Endothelial cell of umbilical vein (primary cell): ENCODE measurements at regions not wholly inside any gene's neighbourhood (a gene's known extent, or its start where the extent isn't known, plus 50 kb on each side); places are given as distances from the start of the nearest gene placed in this dataset.

Experiments used
- BruUV-seq: library from RNA; stranded (reverse); fragments of 400-500 nt; replicated peaks from 2 replicates; lab custom pipeline; 2021; lab: Mats Ljungman, UMichigan
- CTCF ChIA-PET: fragments of 300-600, 350-600 bp; sonication (Branson Sonifier 250); formaldehyde crosslinking; loops from one replicate; lab custom pipeline; 2021; ENCODE audit warnings: antibody characterized with exemption, inconsistent platforms; lab: Charles Lee
- POLR2A ChIA-PET: fragments of 300-600, 350-600 bp; sonication (Branson Sonifier 250); formaldehyde crosslinking; loops from one replicate; lab custom pipeline; 2021; ENCODE audit warnings: antibody characterized with exemption, inconsistent platforms; lab: Charles Lee
- DNase-seq: peaks from one replicate; pipeline ENCODE4 v3.0.0-alpha.2; 2011; ENCODE audit warnings: low read depth, low spot score
- FAIRE-seq: peaks from 2 replicates; lab custom pipeline; 2011; peaks lifted over from hg19 to GRCh38; lab: Jason Lieb, UNC
- H2AFZ ChIP-seq: 2 replicates; pipeline ENCODE4 v1.6.0; 2012; ENCODE audit warnings: low read depth, low read length, control low read depth, inconsistent platforms
- H3K27ac ChIP-seq: 2 replicates; pipeline ENCODE4 v1.5.1; 2011; ENCODE audit warnings: low read depth, mild to moderate bottlenecking, control low read depth, low read length, moderate library complexity; ENCODE audit not compliant: insufficient read depth
- H3K27me3 ChIP-seq, 2 experiments: 2 replicates each; pipeline versions ENCODE4 v1.6.0 to v1.6.1; 2011; ENCODE audit warnings: low read length in 2 of 2, mixed read lengths in 1 of 2; ENCODE audit not compliant: control insufficient read depth in 2 of 2, insufficient read depth in 2 of 2
- H3K36me3 ChIP-seq, 2 experiments: 2 replicates in 1 of 2; 3 replicates in 1 of 2; pipeline ENCODE4 v1.5.1; 2011; ENCODE audit warnings: low read length in 2 of 2, mild to moderate bottlenecking in 1 of 2, moderate library complexity in 1 of 2; ENCODE audit not compliant: control insufficient read depth in 2 of 2, insufficient read depth in 2 of 2; ENCODE audit errors: extremely low read depth in 1 of 2
- H3K4me1 ChIP-seq: 3 replicates; pipeline ENCODE4 v1.5.1; 2011; ENCODE audit warnings: mild to moderate bottlenecking, low read length; ENCODE audit not compliant: control insufficient read depth, insufficient read depth; ENCODE audit errors: extremely low read depth
- H3K4me2 ChIP-seq: 2 replicates; pipeline ENCODE4 v1.6.1; 2011; ENCODE audit warnings: low read length, control low read depth, mixed read lengths; ENCODE audit not compliant: insufficient read depth
- H3K4me3 ChIP-seq, 3 experiments: fragments of 200-600 bp in 1 of 3; sonication (generic), shearing (Covaris generic) in 1 of 3; replicated peaks in 1 of 3; 2 replicates each; pipeline ENCODE4 v1.5.1; 2011 to 2016; ENCODE audit warnings: control low read depth in 3 of 3, low read length in 3 of 3, mild to moderate bottlenecking in 2 of 3, inconsistent platforms in 1 of 3, low read depth in 1 of 3, moderate library complexity in 1 of 3; ENCODE audit not compliant: insufficient read depth in 1 of 3
- H3K79me2 ChIP-seq: 2 replicates; pipeline ENCODE4 v1.6.0; 2012; ENCODE audit warnings: low read length, inconsistent platforms; ENCODE audit not compliant: control insufficient read depth, insufficient read depth
- H3K9ac ChIP-seq: replicated peaks from 2 replicates; pipeline ENCODE3; 2011; ENCODE audit warnings: low read length, control low read depth; ENCODE audit not compliant: insufficient read depth; ENCODE audit errors: extremely low read depth
- H3K9me1 ChIP-seq: replicated peaks from 3 replicates; pipeline ENCODE4 v1.6.0; 2011; ENCODE audit warnings: mild to moderate bottlenecking, low read length; ENCODE audit not compliant: control insufficient read depth, insufficient read depth; ENCODE audit errors: extremely low read depth
- H3K9me3 ChIP-seq: replicated peaks from 2 replicates; pipeline ENCODE4 v1.5.1; 2012; ENCODE audit warnings: low read length, inconsistent platforms; ENCODE audit not compliant: control insufficient read depth, insufficient read depth
- H4K20me1 ChIP-seq: replicated peaks from 2 replicates; pipeline ENCODE3; 2011; ENCODE audit warnings: mild to moderate bottlenecking, low read length; ENCODE audit not compliant: control insufficient read depth, insufficient read depth; ENCODE audit errors: extremely low read depth
- EZH2 ChIP-seq: IDR thresholded peaks from 2 replicates; pipeline ENCODE4 v1.6.1; 2012; ENCODE audit warnings: borderline replicate concordance, low read depth, mild to moderate bottlenecking, moderate library complexity, low read length, inconsistent platforms; ENCODE audit not compliant: severe bottlenecking
- FOS ChIP-seq: IDR thresholded peaks from 2 replicates; pipeline ENCODE4 v1.6.1; 2011; ENCODE audit warnings: mild to moderate bottlenecking, low read length, moderate library complexity, borderline replicate concordance; ENCODE audit not compliant: insufficient read depth
- GATA2 ChIP-seq: IDR thresholded peaks from 2 replicates; pipeline ENCODE4 v1.7.0; 2011; ENCODE audit warnings: low read depth, mild to moderate bottlenecking, moderate library complexity, mixed read lengths, low read length; ENCODE audit not compliant: insufficient read length, insufficient read depth
- JUN ChIP-seq: IDR thresholded peaks from 2 replicates; pipeline ENCODE4 v1.6.1; 2011; ENCODE audit warnings: borderline replicate concordance, low read depth; ENCODE audit not compliant: insufficient read length, insufficient read depth
- MYC ChIP-seq: IDR thresholded peaks from one replicate; pipeline ENCODE4 v1.6.1; 2011; ENCODE audit warnings: mild to moderate bottlenecking, low read depth, low read length
- POLR2A ChIP-seq: IDR thresholded peaks from 2 replicates; pipeline ENCODE4 v1.6.1; 2012; ENCODE audit warnings: low read depth, mild to moderate bottlenecking, control low read depth, low read length
- POLR2AphosphoS5 ChIP-seq: IDR thresholded peaks from 2 replicates; pipeline ENCODE4 v1.6.1; 2012; ENCODE audit warnings: low read depth, mild to moderate bottlenecking, control low read depth, low read length, moderate library complexity; ENCODE audit not compliant: insufficient read depth
- dilution Hi-C: fragments of 300-500 bp; cut with MboI; formaldehyde crosslinking; loops from one replicate; pipeline ENCODE4 v1.15.0; 2019; ENCODE audit warnings: low sequenced_read_pairs; ENCODE audit not compliant: extremely low pct_ligation_motif_present
- intact Hi-C: fragments of 100-400 bp; cut with micrococcal nuclease; formaldehyde crosslinking; loops from one replicate; pipeline ENCODE4 v1.10.0; 2022
- TF ChIP-seq, protein P1 (sequence below), 2 donors: IDR thresholded peaks; 1 replicate in 1 of 2; 2 replicates in 1 of 2; pipeline ENCODE4 v1.5.1; 2011; ENCODE audit warnings: low read length in 2 of 2, mild to moderate bottlenecking in 2 of 2, moderate library complexity in 2 of 2, control low read depth in 1 of 2, inconsistent platforms in 1 of 2, low read depth in 1 of 2; ENCODE audit not compliant: insufficient read depth in 1 of 2; ENCODE audit errors: extremely low read depth in 1 of 2
- TF ChIP-seq, protein P2 (sequence below): IDR thresholded peaks from 2 replicates; pipeline ENCODE4 v1.6.1; 2011; ENCODE audit not compliant: insufficient read depth, insufficient read length

DNA sequence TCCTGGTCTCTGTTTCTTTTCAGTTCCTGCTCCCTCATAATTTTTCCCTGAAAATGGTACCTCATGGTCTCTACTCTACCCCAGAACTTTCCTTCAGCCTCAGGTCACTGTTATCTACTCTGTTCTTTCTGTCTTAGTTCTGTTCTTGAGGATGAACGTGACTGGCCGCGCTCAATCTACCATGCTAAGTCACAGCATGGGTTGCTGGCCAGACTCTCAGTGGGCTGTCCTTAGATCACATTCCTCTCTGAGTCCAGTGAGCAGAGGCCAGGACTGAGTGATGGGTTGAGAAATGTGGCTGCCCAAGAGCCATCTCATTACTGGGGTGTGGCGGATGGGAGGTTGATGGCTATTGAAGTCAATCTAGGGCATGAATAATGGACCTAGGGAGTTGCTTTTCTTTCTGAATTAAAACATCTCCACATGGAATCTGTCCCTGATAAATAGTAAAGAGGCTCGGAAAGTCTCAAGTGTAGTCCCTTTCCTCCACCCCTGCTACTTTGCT is 164.0 kb upstream of the DTNBP1 start:
- no peak overlapping the region for H3K9ac ChIP-seq
- H3K9me1 ChIP-seq, result no peaks in the 10 kb centered on the region
- DNase-seq, result no peak
- no peak for TF ChIP-seq POLR2A
- TF ChIP-seq, protein P1, sequence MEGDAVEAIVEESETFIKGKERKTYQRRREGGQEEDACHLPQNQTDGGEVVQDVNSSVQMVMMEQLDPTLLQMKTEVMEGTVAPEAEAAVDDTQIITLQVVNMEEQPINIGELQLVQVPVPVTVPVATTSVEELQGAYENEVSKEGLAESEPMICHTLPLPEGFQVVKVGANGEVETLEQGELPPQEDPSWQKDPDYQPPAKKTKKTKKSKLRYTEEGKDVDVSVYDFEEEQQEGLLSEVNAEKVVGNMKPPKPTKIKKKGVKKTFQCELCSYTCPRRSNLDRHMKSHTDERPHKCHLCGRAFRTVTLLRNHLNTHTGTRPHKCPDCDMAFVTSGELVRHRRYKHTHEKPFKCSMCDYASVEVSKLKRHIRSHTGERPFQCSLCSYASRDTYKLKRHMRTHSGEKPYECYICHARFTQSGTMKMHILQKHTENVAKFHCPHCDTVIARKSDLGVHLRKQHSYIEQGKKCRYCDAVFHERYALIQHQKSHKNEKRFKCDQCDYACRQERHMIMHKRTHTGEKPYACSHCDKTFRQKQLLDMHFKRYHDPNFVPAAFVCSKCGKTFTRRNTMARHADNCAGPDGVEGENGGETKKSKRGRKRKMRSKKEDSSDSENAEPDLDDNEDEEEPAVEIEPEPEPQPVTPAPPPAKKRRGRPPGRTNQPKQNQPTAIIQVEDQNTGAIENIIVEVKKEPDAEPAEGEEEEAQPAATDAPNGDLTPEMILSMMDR (IDR thresholded peaks at IDR 0.05; ENCODE audit: extremely low read depth in 1 of 2, insufficient read depth in 1 of 2, low read depth in 1 of 2, low read length in 2 of 2), result no peak
- no peak for TF ChIP-seq EZH2
- no peak for TF ChIP-seq POLR2AphosphoS5
- TF ChIP-seq MYC, result no peak
- TF ChIP-seq GATA2, result no peak
- TF ChIP-seq FOS, result no peak
- no peak for TF ChIP-seq JUN
- TF ChIP-seq, protein P2, sequence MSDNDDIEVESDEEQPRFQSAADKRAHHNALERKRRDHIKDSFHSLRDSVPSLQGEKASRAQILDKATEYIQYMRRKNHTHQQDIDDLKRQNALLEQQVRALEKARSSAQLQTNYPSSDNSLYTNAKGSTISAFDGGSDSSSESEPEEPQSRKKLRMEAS, result no peak
- no peaks in the 10 kb centered on the region for H4K20me1 ChIP-seq
- intact Hi-C loops (no loop called here), dilution Hi-C loops (no loop called here)
- no peak for FAIRE-seq
- H3K79me2 ChIP-seq, result no peaks in the 10 kb centered on the region
- no peak overlapping the region for H3K4me3 ChIP-seq
- no peaks in the 10 kb centered on the region for H3K9me3 ChIP-seq
- no peaks in the 10 kb centered on the region for H3K4me1 ChIP-seq
- CTCF ChIA-PET, result interaction anchor here (1.5 kb wide), 1 partner anchor 18 kb away, joined by 3 read pairs; no protein-coding TSS in a partner anchor
- H3K27me3 ChIP-seq, result no peaks in the 10 kb centered on the region
- no peak overlapping the region for H3K4me2 ChIP-seq
- POLR2A ChIA-PET, result no interaction called here
- no TSS peak for BruUV-seq
- H2AFZ ChIP-seq, result no peak overlapping the region
- no peak overlapping the region for H3K27ac ChIP-seq
- H3K36me3 ChIP-seq, result no peaks in the 10 kb centered on the region
